ENCODE measurements at regions not wholly inside any gene's neighbourhood (a gene's known extent, or its start where the extent isn't known, plus 50 kb on each side); places are given as distances from the start of the nearest gene placed in this dataset.

DNA sequence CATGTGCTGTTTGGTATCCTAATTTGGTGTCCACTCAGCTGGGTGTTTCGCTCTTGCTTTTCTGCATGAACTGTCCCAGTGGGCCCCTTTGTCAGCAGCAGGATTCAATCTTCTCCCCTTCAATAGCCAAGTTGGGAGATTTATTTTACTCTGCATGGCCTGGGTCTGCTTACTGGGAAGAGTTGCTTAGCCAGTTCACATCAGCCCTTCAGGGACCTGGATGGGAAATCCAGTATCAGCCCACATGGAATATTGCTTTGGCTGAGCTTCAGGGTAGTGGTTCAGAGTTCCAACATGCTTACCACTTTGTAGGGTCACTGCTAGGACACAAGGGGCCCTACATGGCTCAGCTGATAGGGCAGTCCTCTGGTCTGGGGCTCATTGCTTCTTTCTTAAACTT is 93.0 kb upstream of the BOC start:
- Mint-ChIP-seq H3K4me1 (peaks cover 4 to 12% of the 10 kb centered on the region in 2 experiments; a peak in 3 of 4 replicates), H3K27ac (no peak overlapping the region), H3K9me3 (no peaks in the 10 kb centered on the region), H3K36me3 (ENCODE audit: insufficient read depth in 1 of 3, low read depth in 3 of 3) (no peaks in the 10 kb centered on the region), H3K27me3 (ENCODE audit: low read depth) (no peaks in the 10 kb centered on the region), H3K4me3 (no peak overlapping the region)
- H3K4me2 ChIP-seq (ENCODE audit: insufficient read depth, insufficient read length, low read length): no peak overlapping the region
- no peak overlapping the region for H4K8ac ChIP-seq (replicated peaks; ENCODE audit: insufficient read length, low read depth, low read length)
- no peak overlapping the region for H4K91ac ChIP-seq (ENCODE audit: insufficient read length, low read depth, low read length)
- H2BK15ac ChIP-seq (ENCODE audit: low read depth, low read length): no peak overlapping the region
- WGBS (ENCODE audit: extremely low coverage, insufficient read length, low lambda C conversion rate): no CpG with 5 or more reads among the region's 1 CpG
- H4K20me1 ChIP-seq (ENCODE audit: control insufficient read depth, insufficient read depth, insufficient read length): no peaks in the 10 kb centered on the region
- no peaks in the 10 kb centered on the region for H3K27me3 ChIP-seq (ENCODE audit: insufficient read depth, low read length)
- H3K18ac ChIP-seq (ENCODE audit: insufficient read length, low read depth, low read length): no peak overlapping the region
- TF ChIP-seq CTCF (conservative IDR thresholded peaks at IDR 0.05): no peak
- no peak overlapping the region for H3K14ac ChIP-seq (ENCODE audit: insufficient read depth, low read length)
- H2AFZ ChIP-seq (ENCODE audit: low read length): no peak overlapping the region
- H3K27ac ChIP-seq (ENCODE audit: insufficient read length, low read depth, low read length): no peak overlapping the region
- no peak for DNase-seq
- no peak overlapping the region for H2AK5ac ChIP-seq (ENCODE audit: insufficient read length, low read length)
- H3K79me2 ChIP-seq (ENCODE audit: insufficient read depth, low read length): no peaks in the 10 kb centered on the region
- H3K23me2 ChIP-seq (ENCODE audit: insufficient read length, low read depth, low read length, poor library complexity, severe bottlenecking): no peaks in the 10 kb centered on the region
- no peak overlapping the region for H2BK20ac ChIP-seq (ENCODE audit: low read depth, low read length, poor library complexity, severe bottlenecking)
- H4K5ac ChIP-seq (ENCODE audit: insufficient read length, low read depth, low read length): no peak overlapping the region
- no peak overlapping the region for H3K4ac ChIP-seq (ENCODE audit: low read depth, low read length)
- H3T11ph ChIP-seq (ENCODE audit: low read length): no peak overlapping the region
- H2BK120ac ChIP-seq (ENCODE audit: low read depth, low read length, poor library complexity, severe bottlenecking): no peak overlapping the region
- no peak overlapping the region for H2BK12ac ChIP-seq (ENCODE audit: insufficient read length, low read depth, low read length)
- no peaks in the 10 kb centered on the region for H3K79me1 ChIP-seq (ENCODE audit: insufficient read depth, low read depth, low read length, poor library complexity, severe bottlenecking)
- H2BK5ac ChIP-seq (ENCODE audit: insufficient read length, low read length): no peak overlapping the region
- no peaks in the 10 kb centered on the region for H3K9me3 ChIP-seq (ENCODE audit: control insufficient read depth, low read depth, low read length)
- H3K9ac ChIP-seq (ENCODE audit: extremely low read depth, insufficient read length, low read length): no peak overlapping the region
- no peak overlapping the region for H3K56ac ChIP-seq (ENCODE audit: insufficient read length, low read depth, low read length)
- H3K23ac ChIP-seq (ENCODE audit: insufficient read length, low read depth, low read length): no peak overlapping the region
- H3K4me1 ChIP-seq (ENCODE audit: insufficient read depth, low read length): no peaks in the 10 kb centered on the region; the same call in 1 of the 2 replicates
